ENCODE measurements at regions not wholly inside any gene's neighbourhood (a gene's known extent, or its start where the extent isn't known, plus 50 kb on each side); places are given as distances from the start of the nearest gene placed in this dataset.

DNA sequence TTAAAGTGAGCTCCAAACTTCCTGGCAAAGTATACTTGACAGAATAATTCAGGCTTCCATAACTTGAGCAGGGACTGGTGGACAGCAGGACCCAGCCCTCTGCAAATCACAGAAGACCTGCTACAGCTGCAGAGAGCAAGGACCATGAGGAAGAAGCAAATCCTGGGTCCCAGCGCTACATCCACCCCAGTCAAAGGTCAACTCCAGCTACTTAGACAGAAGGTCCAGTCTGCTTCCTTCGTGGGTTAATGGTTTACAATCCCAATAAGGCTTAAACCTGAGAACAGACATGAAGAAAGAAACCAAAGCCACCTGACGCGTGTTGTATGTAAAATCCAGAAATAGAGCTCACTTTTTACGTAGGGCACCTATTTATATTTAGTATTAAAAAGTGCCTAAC, 57.7 kb downstream of the SHANK2 start:
- Histone ChIP-seq H3K14ac (ENCODE audit: low read length) (no peak overlapping the region), H2BK12ac (ENCODE audit: low read length) (no peak overlapping the region), H2BK5ac (ENCODE audit: low read length) (no peak overlapping the region), H3K9ac (ENCODE audit: low read depth, low read length, poor library complexity) (no peak overlapping the region), H3K4me1 (ENCODE audit: control insufficient read depth in 2 of 2, insufficient read depth in 1 of 2, low read depth in 1 of 2, low read length in 2 of 2) (peaks cover 0 to 3% of the 10 kb centered on the region in 2 donors), H4K8ac (ENCODE audit: low read depth, low read length) (no peak overlapping the region), H2AK5ac (ENCODE audit: low read depth, low read length) (no peak overlapping the region), H3K18ac (ENCODE audit: low read length) (no peak overlapping the region), H2BK15ac (ENCODE audit: low read length) (no peak overlapping the region), H2AFZ (ENCODE audit: low read length) (no peak overlapping the region), H3K79me1 (ENCODE audit: low read depth, low read length) (no peaks in the 10 kb centered on the region), H3K9me3 (replicated peaks in 1 of 2; ENCODE audit: control insufficient read depth in 2 of 2, insufficient read depth in 1 of 2, low read depth in 1 of 2, low read length in 2 of 2) (no peaks in the 10 kb centered on the region), H4K91ac (ENCODE audit: low read depth, low read length, poor library complexity) (no peak overlapping the region), H3K27ac (replicated peaks; ENCODE audit: low read length) (no peak overlapping the region), H3K36me3 (replicated peaks in 1 of 2; ENCODE audit: control insufficient read depth in 2 of 2, insufficient read depth in 2 of 2, low read length in 2 of 2) (no peaks in the 10 kb centered on the region), H3K4me2 (ENCODE audit: insufficient read depth, low read length, poor library complexity, severe bottlenecking) (no peak overlapping the region), H2BK120ac (ENCODE audit: low read depth, low read length) (no peak overlapping the region), H3K4me3 (ENCODE audit: low read length in 2 of 2) (no peak overlapping the region), H3K27me3 (ENCODE audit: control insufficient read depth in 3 of 3, insufficient read depth in 3 of 3, low read depth in 1 of 3, low read length in 3 of 3) (peaks cover 0 to 11% (median 0%) of the 10 kb centered on the region in 3 experiments), H3K23ac (ENCODE audit: low read depth, low read length, poor library complexity) (no peak overlapping the region), H3K4ac (ENCODE audit: low read length) (no peak overlapping the region)
- no peak for DNase-seq (ENCODE audit: low spot score)
- WGBS, 2 donors (ENCODE audit: extremely low coverage in 2 of 2, insufficient read length in 2 of 2, insufficient replicate concordance in 1 of 2), result no CpG with 5 or more reads among the region's 5 CpGs

DNA sequence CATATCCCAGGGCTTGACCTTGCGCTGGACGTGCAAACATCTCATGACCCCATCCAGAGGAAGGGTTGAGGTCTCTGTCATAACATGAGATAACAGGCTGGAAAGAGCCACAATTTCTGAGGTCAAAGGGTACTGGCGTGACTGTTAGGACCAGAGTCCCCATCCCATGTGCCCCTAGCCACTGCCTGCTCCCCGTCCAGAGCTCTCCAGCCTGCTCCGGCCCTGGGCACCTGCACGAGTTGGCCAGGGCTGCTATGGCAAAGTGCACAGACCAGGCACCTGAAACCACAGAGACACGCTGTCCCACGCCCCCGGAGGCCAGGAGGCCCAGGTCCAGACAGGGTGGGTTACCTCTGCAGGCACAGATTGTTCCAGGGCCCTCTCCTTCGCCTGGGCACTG, 58.9 kb downstream of the SHANK2 start:
- H2AK5ac ChIP-seq (ENCODE audit: low read depth, low read length), result no peak overlapping the region
- no peak overlapping the region for H3K9ac ChIP-seq (ENCODE audit: low read depth, low read length, poor library complexity)
- DNase-seq (ENCODE audit: low spot score), result no peak
- peaks cover 0 to 11% (median 0%) of the 10 kb centered on the region in 3 experiments for H3K27me3 ChIP-seq (ENCODE audit: control insufficient read depth in 3 of 3, insufficient read depth in 3 of 3, low read depth in 1 of 3, low read length in 3 of 3)
- no peak overlapping the region for H3K4ac ChIP-seq (ENCODE audit: low read length)
- H4K8ac ChIP-seq (ENCODE audit: low read depth, low read length), result no peak overlapping the region
- H3K23ac ChIP-seq (ENCODE audit: low read depth, low read length, poor library complexity), result no peak overlapping the region
- H3K27ac ChIP-seq (replicated peaks; ENCODE audit: low read length), result no peak overlapping the region
- no peak overlapping the region for H2BK12ac ChIP-seq (ENCODE audit: low read length)
- H3K18ac ChIP-seq (ENCODE audit: low read length), result peak overlapping the region; percentile 5
- no peaks in the 10 kb centered on the region for H3K36me3 ChIP-seq (replicated peaks in 1 of 2; ENCODE audit: control insufficient read depth in 2 of 2, insufficient read depth in 2 of 2, low read length in 2 of 2)
- no peak overlapping the region for H2AFZ ChIP-seq (ENCODE audit: low read length)
- H2BK120ac ChIP-seq (ENCODE audit: low read depth, low read length), result no peak overlapping the region
- H2BK15ac ChIP-seq (ENCODE audit: low read length), result no peak overlapping the region
- no peak overlapping the region for H3K14ac ChIP-seq (ENCODE audit: low read length)
- no peak overlapping the region for H3K4me2 ChIP-seq (ENCODE audit: insufficient read depth, low read length, poor library complexity, severe bottlenecking)
- no peaks in the 10 kb centered on the region for H3K79me1 ChIP-seq (ENCODE audit: low read depth, low read length)
- no peak overlapping the region for H3K4me3 ChIP-seq (ENCODE audit: low read length in 2 of 2)
- no peaks in the 10 kb centered on the region for H3K9me3 ChIP-seq (replicated peaks in 1 of 2; ENCODE audit: control insufficient read depth in 2 of 2, insufficient read depth in 1 of 2, low read depth in 1 of 2, low read length in 2 of 2)
- H3K4me1 ChIP-seq (ENCODE audit: control insufficient read depth in 2 of 2, insufficient read depth in 1 of 2, low read depth in 1 of 2, low read length in 2 of 2), result no peaks in the 10 kb centered on the region
- H4K91ac ChIP-seq (ENCODE audit: low read depth, low read length, poor library complexity), result no peak overlapping the region
- no CpG with 5 or more reads among the region's 10 CpGs for WGBS, 2 donors (ENCODE audit: extremely low coverage in 2 of 2, insufficient read length in 2 of 2, insufficient replicate concordance in 1 of 2)
- no peak overlapping the region for H2BK5ac ChIP-seq (ENCODE audit: low read length)

GRCh38 chr11:71192629-71193028, 59.7 kb downstream of the SHANK2 start:
- no peak overlapping the region for H3K27ac ChIP-seq (replicated peaks; ENCODE audit: low read length)
- H3K23ac ChIP-seq (ENCODE audit: low read depth, low read length, poor library complexity), result no peak overlapping the region
- H3K27me3 ChIP-seq (ENCODE audit: control insufficient read depth in 3 of 3, insufficient read depth in 3 of 3, low read depth in 1 of 3, low read length in 3 of 3), result peaks cover 0 to 11% (median 0%) of the 10 kb centered on the region in 3 experiments
- no peak overlapping the region for H3K18ac ChIP-seq (ENCODE audit: low read length)
- H2BK5ac ChIP-seq (ENCODE audit: low read length), result no peak overlapping the region
- H2AFZ ChIP-seq (ENCODE audit: low read length), result no peak overlapping the region
- no peak overlapping the region for H4K91ac ChIP-seq (ENCODE audit: low read depth, low read length, poor library complexity)
- no peak overlapping the region for H3K4me2 ChIP-seq (ENCODE audit: insufficient read depth, low read length, poor library complexity, severe bottlenecking)
- no peak overlapping the region for H3K4ac ChIP-seq (ENCODE audit: low read length)
- no peak overlapping the region for H3K4me3 ChIP-seq (ENCODE audit: low read length in 2 of 2)
- no peaks in the 10 kb centered on the region for H3K9me3 ChIP-seq (replicated peaks in 1 of 2; ENCODE audit: control insufficient read depth in 2 of 2, insufficient read depth in 1 of 2, low read depth in 1 of 2, low read length in 2 of 2)
- no peak overlapping the region for H2BK12ac ChIP-seq (ENCODE audit: low read length)
- H2AK5ac ChIP-seq (ENCODE audit: low read depth, low read length), result no peak overlapping the region
- H3K36me3 ChIP-seq (replicated peaks in 1 of 2; ENCODE audit: control insufficient read depth in 2 of 2, insufficient read depth in 2 of 2, low read length in 2 of 2), result no peaks in the 10 kb centered on the region
- H3K79me1 ChIP-seq (ENCODE audit: low read depth, low read length), result no peaks in the 10 kb centered on the region
- DNase-seq (ENCODE audit: low spot score), result no peak
- H3K14ac ChIP-seq (ENCODE audit: low read length), result no peak overlapping the region
- no peaks in the 10 kb centered on the region for H3K4me1 ChIP-seq (ENCODE audit: control insufficient read depth in 2 of 2, insufficient read depth in 1 of 2, low read depth in 1 of 2, low read length in 2 of 2)
- no peak overlapping the region for H2BK120ac ChIP-seq (ENCODE audit: low read depth, low read length)
- no peak overlapping the region for H4K8ac ChIP-seq (ENCODE audit: low read depth, low read length)
- no peak overlapping the region for H3K9ac ChIP-seq (ENCODE audit: low read depth, low read length, poor library complexity)
- no CpG with 5 or more reads among the region's 3 CpGs for WGBS, 2 donors (ENCODE audit: extremely low coverage in 2 of 2, insufficient read length in 2 of 2, insufficient replicate concordance in 1 of 2)
- H2BK15ac ChIP-seq (ENCODE audit: low read length), result no peak overlapping the region

DNA sequence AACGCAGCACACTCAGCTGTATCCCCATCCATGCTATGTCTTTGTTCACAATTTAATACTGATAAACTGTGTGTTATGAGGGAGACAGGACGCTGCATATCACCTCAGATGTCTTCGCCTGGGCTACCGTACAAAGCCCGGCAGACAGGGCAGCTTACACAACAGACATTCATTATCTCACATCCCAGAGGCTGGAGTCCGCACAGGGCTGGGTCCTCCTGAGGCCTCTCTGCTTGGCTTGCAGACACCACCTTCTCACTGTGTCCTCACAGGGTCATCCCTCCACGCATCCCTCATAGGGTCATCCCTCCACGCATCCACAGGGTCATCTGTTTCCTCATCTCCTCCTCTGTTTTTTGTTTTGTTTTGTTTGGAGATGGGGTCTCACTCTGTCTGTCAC, 61.2 kb downstream of the SHANK2 start:
- H3K23ac ChIP-seq (ENCODE audit: low read depth, low read length, poor library complexity), result no peak overlapping the region
- WGBS, 2 donors (ENCODE audit: extremely low coverage in 2 of 2, insufficient read length in 2 of 2, insufficient replicate concordance in 1 of 2), result no CpG with 5 or more reads among the region's 8 CpGs
- H3K79me1 ChIP-seq (ENCODE audit: low read depth, low read length), result no peaks in the 10 kb centered on the region
- no peak overlapping the region for H2BK5ac ChIP-seq (ENCODE audit: low read length)
- no peak overlapping the region for H3K14ac ChIP-seq (ENCODE audit: low read length)
- H3K4me3 ChIP-seq (ENCODE audit: low read length in 2 of 2), result no peak overlapping the region
- no peak overlapping the region for H4K8ac ChIP-seq (ENCODE audit: low read depth, low read length)
- peaks cover 0 to 11% (median 0%) of the 10 kb centered on the region in 3 experiments for H3K27me3 ChIP-seq (ENCODE audit: control insufficient read depth in 3 of 3, insufficient read depth in 3 of 3, low read depth in 1 of 3, low read length in 3 of 3)
- no peak overlapping the region for H2BK120ac ChIP-seq (ENCODE audit: low read depth, low read length)
- H3K9me3 ChIP-seq (replicated peaks in 1 of 2; ENCODE audit: control insufficient read depth in 2 of 2, insufficient read depth in 1 of 2, low read depth in 1 of 2, low read length in 2 of 2), result no peaks in the 10 kb centered on the region
- no peak overlapping the region for H4K91ac ChIP-seq (ENCODE audit: low read depth, low read length, poor library complexity)
- no peak overlapping the region for H3K9ac ChIP-seq (ENCODE audit: low read depth, low read length, poor library complexity)
- H2AK5ac ChIP-seq (ENCODE audit: low read depth, low read length), result no peak overlapping the region
- no peak overlapping the region for H3K4me2 ChIP-seq (ENCODE audit: insufficient read depth, low read length, poor library complexity, severe bottlenecking)
- H3K4ac ChIP-seq (ENCODE audit: low read length), result no peak overlapping the region
- DNase-seq (ENCODE audit: low spot score), result no peak
- H3K18ac ChIP-seq (ENCODE audit: low read length), result no peak overlapping the region
- H3K36me3 ChIP-seq (replicated peaks in 1 of 2; ENCODE audit: control insufficient read depth in 2 of 2, insufficient read depth in 2 of 2, low read length in 2 of 2), result no peaks in the 10 kb centered on the region
- no peaks in the 10 kb centered on the region for H3K4me1 ChIP-seq (ENCODE audit: control insufficient read depth in 2 of 2, insufficient read depth in 1 of 2, low read depth in 1 of 2, low read length in 2 of 2)
- H2BK15ac ChIP-seq (ENCODE audit: low read length), result no peak overlapping the region
- no peak overlapping the region for H2AFZ ChIP-seq (ENCODE audit: low read length)
- no peak overlapping the region for H2BK12ac ChIP-seq (ENCODE audit: low read length)
- H3K27ac ChIP-seq (replicated peaks; ENCODE audit: low read length), result no peak overlapping the region

Data from neuronal stem cell (in vitro differentiated cells).